GM12878 (cell line): ENCODE measurements at regions not wholly inside any gene's neighbourhood (a gene's known extent, or its start where the extent isn't known, plus 50 kb on each side); places are given as distances from the start of the nearest gene placed in this dataset.

Experiments used
- ATAC-seq: fragments of 200-7000 bp; cut with Tn5 transposase; 3 replicates; pipeline ENCODE4 v1.9.1; 2020; ENCODE audit warnings: mild to moderate bottlenecking, moderate library complexity
- BruUV-seq: library from RNA; stranded (reverse); fragments of 400-500 nt; replicated peaks from 2 replicates; lab custom pipeline; 2021; lab: Mats Ljungman, UMichigan
- CTCF ChIA-PET: fragments of 300-600 bp; sonication (Branson Sonifier 250); formaldehyde crosslinking; extraction: SDS; loops from one replicate; lab custom pipeline; 2021; ENCODE audit warnings: inconsistent platforms; lab: Yijun Ruan, JAX
- POLR2A ChIA-PET: fragments of 350-600 bp; formaldehyde crosslinking; extraction: SDS; loops from one replicate; lab custom pipeline; 2021; ENCODE audit warnings: inconsistent platforms; lab: Charles Lee
- RAD21 ChIA-PET: fragments of 300-600 bp; sonication (Branson Sonifier 250); formaldehyde crosslinking; loops from one replicate; lab custom pipeline; 2023; ENCODE audit warnings: antibody characterized with exemption; ENCODE audit not compliant: unreplicated experiment; lab: Charles Lee
- SMC1A ChIA-PET: fragments of 300-600 bp; sonication (Branson Sonifier 250); formaldehyde crosslinking; loops from one replicate; lab custom pipeline; 2023; ENCODE audit not compliant: unreplicated experiment, uncharacterized antibody; lab: Charles Lee
- DNase-seq: peaks from one replicate; pipeline ENCODE4 v3.0.0-alpha.2; 2011; ENCODE audit warnings: low read depth, low spot score
- FAIRE-seq: peaks from 3 replicates; lab custom pipeline; 2011; peaks lifted over from hg19 to GRCh38; lab: Jason Lieb, UNC
- H2AFZ ChIP-seq: 2 replicates; pipeline ENCODE4 v1.6.0; 2011; ENCODE audit warnings: low read depth, low read length, control low read depth; ENCODE audit not compliant: control insufficient read depth
- H3K27ac ChIP-seq: 2 replicates; pipeline ENCODE4 v1.5.1; 2011; ENCODE audit warnings: control low read depth; ENCODE audit not compliant: control insufficient read depth, insufficient read depth
- H3K27me3 ChIP-seq, 2 experiments: replicated peaks in 1 of 2; 2 replicates each; pipeline versions ENCODE4 v1.6.0 to v1.6.1; 2011; ENCODE audit warnings: low read length in 1 of 2; ENCODE audit not compliant: control insufficient read depth in 2 of 2, insufficient read depth in 2 of 2
- H3K36me3 ChIP-seq, 2 experiments: 2 replicates each; pipeline ENCODE4 v1.5.1; 2011; ENCODE audit warnings: low read length in 1 of 2; ENCODE audit not compliant: control insufficient read depth in 2 of 2, insufficient read depth in 2 of 2
- H3K4me1 ChIP-seq: 2 replicates; pipeline ENCODE4 v1.6.1; 2011; ENCODE audit warnings: mild to moderate bottlenecking, low read length, moderate library complexity, mixed read lengths; ENCODE audit not compliant: control insufficient read depth, insufficient read depth
- H3K4me2 ChIP-seq: 2 replicates; pipeline ENCODE4 v1.6.0; 2011; ENCODE audit warnings: control low read depth; ENCODE audit not compliant: control insufficient read depth, insufficient read depth
- H3K4me3 ChIP-seq: fragments of 200-600 bp; sonication (generic); 2 replicates; pipeline ENCODE4 v1.5.1; 2016
- H3K79me2 ChIP-seq: 2 replicates; pipeline ENCODE4 v1.6.0; 2011; ENCODE audit warnings: low read length; ENCODE audit not compliant: control insufficient read depth, insufficient read depth
- H3K9ac ChIP-seq: 2 replicates; pipeline ENCODE4 v1.8.0; 2011; ENCODE audit warnings: low read length, control low read depth, mixed read lengths; ENCODE audit not compliant: control insufficient read depth, insufficient read depth
- H3K9me3 ChIP-seq: replicated peaks from 3 replicates; pipeline ENCODE4 v1.5.1; 2011; ENCODE audit warnings: mild to moderate bottlenecking, low read length; ENCODE audit not compliant: control insufficient read depth, insufficient read depth
- H4K20me1 ChIP-seq: 2 replicates; pipeline ENCODE4 v1.6.0; 2011; ENCODE audit not compliant: control insufficient read depth, insufficient read depth
- BHLHE40 ChIP-seq, 2 experiments: fragments of 450-650 bp in 1 of 2; IDR thresholded peaks; 2 replicates each; pipeline ENCODE4 v1.6.1; 2011 to 2017; ENCODE audit warnings: low read depth in 2 of 2, borderline replicate concordance in 1 of 2, improper control_type of control experiment in 1 of 2, low read length in 1 of 2, mild to moderate bottlenecking in 1 of 2
- CHD4 ChIP-seq: fragments of 200-600 bp; sonication (generic); IDR thresholded peaks from 2 replicates; pipeline ENCODE4 v1.6.1; 2016; ENCODE audit warnings: mild to moderate bottlenecking
- CUX1 ChIP-seq: IDR thresholded peaks from 2 replicates; pipeline ENCODE4 v1.6.1; 2012; ENCODE audit warnings: improper control_type of control experiment, low read depth, low read length; ENCODE audit not compliant: insufficient replicate concordance
- LARP7 ChIP-seq: fragments of 450-650 bp; IDR thresholded peaks from 2 replicates; pipeline ENCODE4 v1.6.1; 2017; ENCODE audit warnings: mild to moderate bottlenecking
- MTA3 ChIP-seq: IDR thresholded peaks from 2 replicates; pipeline ENCODE4 v1.6.1; 2012; ENCODE audit warnings: low read length, inconsistent platforms, borderline replicate concordance
- POLR2AphosphoS2 ChIP-seq: IDR thresholded peaks from 2 replicates; pipeline ENCODE4 v1.6.1; 2011; ENCODE audit warnings: low read depth, mild to moderate bottlenecking, low read length, improper control_type of control experiment, moderate library complexity
- STAT1 ChIP-seq: fragments of 450-650 bp; conservative IDR thresholded peaks from 2 replicates; pipeline ENCODE4 v1.6.1; 2014; ENCODE audit warnings: antibody characterized with exemption, mild to moderate bottlenecking
- in situ Hi-C: fragments of 300-500 bp; cut with MboI; formaldehyde crosslinking; loops from 9 replicates; pipeline ENCODE4 v1.14.3; 2018; ENCODE audit warnings: mixed read lengths
- intact Hi-C: fragments of 100-400 bp; cut with micrococcal nuclease; formaldehyde crosslinking; loops from one replicate; pipeline ENCODE4 v1.14.2; 2022; ENCODE audit not compliant: unreplicated experiment
- TF ChIP-seq, protein P1 (sequence below): IDR thresholded peaks from 2 replicates; pipeline ENCODE4 v1.6.1; 2012; ENCODE audit warnings: low read depth, low read length, improper control_type of control experiment
- TF ChIP-seq, protein P2 (sequence below), 3 experiments: IDR thresholded peaks in 2 of 3; conservative IDR thresholded peaks in 1 of 3; 2 replicates each; pipeline ENCODE4 v1.5.1; 2011; ENCODE audit warnings: low read depth in 3 of 3, low read length in 3 of 3, mild to moderate bottlenecking in 3 of 3, control low read depth in 2 of 3, moderate library complexity in 2 of 3, inconsistent platforms in 1 of 3, mixed read lengths in 1 of 3; ENCODE audit not compliant: control insufficient read depth in 2 of 3, insufficient read depth in 1 of 3; ENCODE audit errors: extremely low read depth in 1 of 3
- TF ChIP-seq, protein P3 (sequence below): fragments of 450-650 bp; formaldehyde crosslinking; IDR thresholded peaks from 2 replicates; pipeline ENCODE4 v1.4.0; 2020; ENCODE audit warnings: mild to moderate bottlenecking, moderate library complexity

DNA sequence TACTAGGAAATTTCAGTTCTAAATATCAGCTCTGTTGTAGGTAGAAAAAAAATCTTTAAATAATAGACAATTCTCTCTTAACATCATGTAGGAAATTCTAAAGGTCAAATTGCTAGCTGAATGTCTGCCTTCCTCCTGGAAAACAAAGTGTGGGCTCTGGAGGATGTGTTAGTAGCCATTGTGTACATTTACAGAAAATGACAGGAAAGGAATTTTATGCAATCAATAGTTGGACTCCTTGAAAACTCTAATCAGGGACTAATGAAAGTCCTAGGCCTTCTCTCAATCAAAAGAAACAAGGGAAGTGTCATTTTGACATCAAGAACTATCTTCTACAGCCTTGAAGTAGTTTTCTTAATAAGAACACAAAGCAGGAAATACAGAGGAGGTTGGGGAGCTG is 174.6 kb downstream of the ANKRD50 start:
- CTCF ChIA-PET = no interaction called here
- no peak for FAIRE-seq
- intact Hi-C loops = no loop called here
- TF ChIP-seq LARP7 (no peak), POLR2AphosphoS2 (no peak), MTA3 (no peak), STAT1 (no peak), BHLHE40 (IDR thresholded peaks at IDR 0.05; ENCODE audit: borderline replicate concordance in 1 of 2, low read depth in 2 of 2, low read length in 1 of 2) (no peak), CUX1 (no peak), CHD4 (no peak)
- TF ChIP-seq, protein P1, sequence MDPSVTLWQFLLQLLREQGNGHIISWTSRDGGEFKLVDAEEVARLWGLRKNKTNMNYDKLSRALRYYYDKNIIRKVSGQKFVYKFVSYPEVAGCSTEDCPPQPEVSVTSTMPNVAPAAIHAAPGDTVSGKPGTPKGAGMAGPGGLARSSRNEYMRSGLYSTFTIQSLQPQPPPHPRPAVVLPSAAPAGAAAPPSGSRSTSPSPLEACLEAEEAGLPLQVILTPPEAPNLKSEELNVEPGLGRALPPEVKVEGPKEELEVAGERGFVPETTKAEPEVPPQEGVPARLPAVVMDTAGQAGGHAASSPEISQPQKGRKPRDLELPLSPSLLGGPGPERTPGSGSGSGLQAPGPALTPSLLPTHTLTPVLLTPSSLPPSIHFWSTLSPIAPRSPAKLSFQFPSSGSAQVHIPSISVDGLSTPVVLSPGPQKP = no peak
- TF ChIP-seq, protein P2, sequence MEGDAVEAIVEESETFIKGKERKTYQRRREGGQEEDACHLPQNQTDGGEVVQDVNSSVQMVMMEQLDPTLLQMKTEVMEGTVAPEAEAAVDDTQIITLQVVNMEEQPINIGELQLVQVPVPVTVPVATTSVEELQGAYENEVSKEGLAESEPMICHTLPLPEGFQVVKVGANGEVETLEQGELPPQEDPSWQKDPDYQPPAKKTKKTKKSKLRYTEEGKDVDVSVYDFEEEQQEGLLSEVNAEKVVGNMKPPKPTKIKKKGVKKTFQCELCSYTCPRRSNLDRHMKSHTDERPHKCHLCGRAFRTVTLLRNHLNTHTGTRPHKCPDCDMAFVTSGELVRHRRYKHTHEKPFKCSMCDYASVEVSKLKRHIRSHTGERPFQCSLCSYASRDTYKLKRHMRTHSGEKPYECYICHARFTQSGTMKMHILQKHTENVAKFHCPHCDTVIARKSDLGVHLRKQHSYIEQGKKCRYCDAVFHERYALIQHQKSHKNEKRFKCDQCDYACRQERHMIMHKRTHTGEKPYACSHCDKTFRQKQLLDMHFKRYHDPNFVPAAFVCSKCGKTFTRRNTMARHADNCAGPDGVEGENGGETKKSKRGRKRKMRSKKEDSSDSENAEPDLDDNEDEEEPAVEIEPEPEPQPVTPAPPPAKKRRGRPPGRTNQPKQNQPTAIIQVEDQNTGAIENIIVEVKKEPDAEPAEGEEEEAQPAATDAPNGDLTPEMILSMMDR (IDR thresholded peaks at IDR 0.05 in 2 of 3, conservative IDR thresholded peaks at IDR 0.05 in 1 of 3; ENCODE audit: control insufficient read depth in 2 of 3, extremely low read depth in 1 of 3, insufficient read depth in 1 of 3, low read depth in 3 of 3, low read length in 3 of 3) = no peak
- TF ChIP-seq, protein P3, sequence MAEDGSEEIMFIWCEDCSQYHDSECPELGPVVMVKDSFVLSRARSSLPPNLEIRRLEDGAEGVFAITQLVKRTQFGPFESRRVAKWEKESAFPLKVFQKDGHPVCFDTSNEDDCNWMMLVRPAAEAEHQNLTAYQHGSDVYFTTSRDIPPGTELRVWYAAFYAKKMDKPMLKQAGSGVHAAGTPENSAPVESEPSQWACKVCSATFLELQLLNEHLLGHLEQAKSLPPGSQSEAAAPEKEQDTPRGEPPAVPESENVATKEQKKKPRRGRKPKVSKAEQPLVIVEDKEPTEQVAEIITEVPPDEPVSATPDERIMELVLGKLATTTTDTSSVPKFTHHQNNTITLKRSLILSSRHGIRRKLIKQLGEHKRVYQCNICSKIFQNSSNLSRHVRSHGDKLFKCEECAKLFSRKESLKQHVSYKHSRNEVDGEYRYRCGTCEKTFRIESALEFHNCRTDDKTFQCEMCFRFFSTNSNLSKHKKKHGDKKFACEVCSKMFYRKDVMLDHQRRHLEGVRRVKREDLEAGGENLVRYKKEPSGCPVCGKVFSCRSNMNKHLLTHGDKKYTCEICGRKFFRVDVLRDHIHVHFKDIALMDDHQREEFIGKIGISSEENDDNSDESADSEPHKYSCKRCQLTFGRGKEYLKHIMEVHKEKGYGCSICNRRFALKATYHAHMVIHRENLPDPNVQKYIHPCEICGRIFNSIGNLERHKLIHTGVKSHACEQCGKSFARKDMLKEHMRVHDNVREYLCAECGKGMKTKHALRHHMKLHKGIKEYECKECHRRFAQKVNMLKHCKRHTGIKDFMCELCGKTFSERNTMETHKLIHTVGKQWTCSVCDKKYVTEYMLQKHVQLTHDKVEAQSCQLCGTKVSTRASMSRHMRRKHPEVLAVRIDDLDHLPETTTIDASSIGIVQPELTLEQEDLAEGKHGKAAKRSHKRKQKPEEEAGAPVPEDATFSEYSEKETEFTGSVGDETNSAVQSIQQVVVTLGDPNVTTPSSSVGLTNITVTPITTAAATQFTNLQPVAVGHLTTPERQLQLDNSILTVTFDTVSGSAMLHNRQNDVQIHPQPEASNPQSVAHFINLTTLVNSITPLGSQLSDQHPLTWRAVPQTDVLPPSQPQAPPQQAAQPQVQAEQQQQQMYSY (CRISPR knock-in tag) = no peak

More for the DNA sequence above, 174.6 kb downstream of the ANKRD50 start:
- Histone ChIP-seq H4K20me1 (no peaks in the 10 kb centered on the region), H3K27me3 (no peaks in the 10 kb centered on the region), H3K4me3 (no peak overlapping the region), H3K4me2 (no peak overlapping the region), H2AFZ (no peak overlapping the region), H3K4me1 (no peaks in the 10 kb centered on the region), H3K79me2 (no peaks in the 10 kb centered on the region), H3K9ac (no peak overlapping the region), H3K9me3 (no peaks in the 10 kb centered on the region), H3K36me3 (no peaks in the 10 kb centered on the region), H3K27ac (no peak overlapping the region)
- ChIA-PET SMC1A (no interaction called here), RAD21 (no interaction called here), POLR2A (no interaction called here)
- no peak for ATAC-seq
- in situ Hi-C loops = no loop called here
- BruUV-seq = no TSS peak
- no peak for DNase-seq
